ENCODE measurements at regions not wholly inside any gene's neighbourhood (a gene's known extent, or its start where the extent isn't known, plus 50 kb on each side); places are given as distances from the start of the nearest gene placed in this dataset.

- TF ChIP-seq POLR2AphosphoS5 (IDR thresholded peaks at IDR 0.05; ENCODE audit: borderline replicate concordance, low read depth, low read length) (no peak), EZH2 (IDR thresholded peaks at IDR 0.05) (no peak), FOXP2 (optimal IDR thresholded peaks at IDR 0.05; ENCODE audit: control extremely low read depth, extremely low read length, insufficient read depth) (no peak)
Observed at GRCh38 chr14:84108746-84109457, 1421.0 kb upstream of the FLRT2 start.
